PFSK-1 (cell line): ENCODE measurements at regions not wholly inside any gene's neighbourhood (a gene's known extent, or its start where the extent isn't known, plus 50 kb on each side); places are given as distances from the start of the nearest gene placed in this dataset.

Experiments
- POLR2AphosphoS5 ChIP-seq: IDR thresholded peaks from 2 replicates; pipeline ENCODE4 v1.6.1; 2012; ENCODE audit warnings: low read depth, mild to moderate bottlenecking, control low read depth, low read length, moderate library complexity
- TAF1 ChIP-seq: IDR thresholded peaks from 2 replicates; pipeline ENCODE4 v1.6.1; 2012; ENCODE audit warnings: low read length, control low read depth, borderline replicate concordance; ENCODE audit not compliant: insufficient read depth

DNA sequence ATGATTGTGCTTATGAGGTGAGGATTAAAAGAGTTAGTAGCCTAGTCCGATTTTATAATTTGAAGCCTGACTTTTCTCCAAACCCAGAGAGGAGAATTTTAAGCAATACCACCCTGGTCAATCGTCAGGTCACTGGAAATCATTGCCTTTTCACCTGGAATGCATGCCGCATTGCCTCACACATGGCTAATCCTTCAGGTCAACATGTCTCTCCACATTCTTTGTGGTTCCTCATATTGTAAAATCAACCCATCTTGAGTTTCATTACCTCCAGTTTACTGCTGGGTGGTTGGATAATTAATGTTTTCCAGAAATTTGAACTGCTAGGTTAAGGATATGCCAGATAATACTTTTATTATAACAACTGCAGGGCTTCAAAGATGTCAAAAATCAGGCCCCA lies 55.6 kb upstream of the SEMA3E start:
- TF ChIP-seq TAF1 (no peak), POLR2AphosphoS5 (no peak)
